Amygdala (tissue), 56 donors: ENCODE measurements at regions not wholly inside any gene's neighbourhood (a gene's known extent, or its start where the extent isn't known, plus 50 kb on each side); places are given as distances from the start of the nearest gene placed in this dataset.
"Not testable (repeated sequence)": the region's sequence is repeated elsewhere in the genome, so short reads cannot be mapped to it uniquely, and the experiment has no call there.

Experiments used
- DNase-seq, 56 donors: peaks; one replicate each; lab custom pipeline; 2025; lab: John Stamatoyannopoulos, UW

GRCh38 chr2:87614829-87615434 lies 133.0 kb upstream of the PLGLB2 start:
- not testable (repeated sequence) for DNase-seq

GRCh38 chr2:87619121-87619520 lies 128.8 kb upstream of the PLGLB2 start:
- DNase-seq: not testable (repeated sequence)

GRCh38 chr2:87621139-87621538 lies 126.7 kb upstream of the PLGLB2 start:
- not testable (repeated sequence) for DNase-seq

GRCh38 chr2:87622720-87623119 lies 125.2 kb upstream of the PLGLB2 start:
- DNase-seq: not testable (repeated sequence)

- not testable (repeated sequence) for DNase-seq
These were observed 118.1 kb upstream of the PLGLB2 start for GRCh38 chr2:87629491-87630458.

- DNase-seq: not testable (repeated sequence)
These were observed 117.0 kb upstream of the PLGLB2 start for GRCh38 chr2:87630892-87631291.

- not testable (repeated sequence) for DNase-seq
These were observed 116.5 kb upstream of the PLGLB2 start for GRCh38 chr2:87631402-87631801.

- not testable (repeated sequence) for DNase-seq
These were observed 114.5 kb upstream of the PLGLB2 start for GRCh38 chr2:87633287-87633963.

- DNase-seq: not testable (repeated sequence)
These were observed 113.8 kb upstream of the PLGLB2 start for GRCh38 chr2:87634106-87634505.

- DNase-seq: not testable (repeated sequence)
These were observed 112.8 kb upstream of the PLGLB2 start for GRCh38 chr2:87634971-87635650.

- not testable (repeated sequence) for DNase-seq
These were observed 111.6 kb upstream of the PLGLB2 start for GRCh38 chr2:87636246-87636645.

GRCh38 chr2:87636735-87637134 lies 111.2 kb upstream of the PLGLB2 start:
- not testable (repeated sequence) for DNase-seq

- not testable (repeated sequence) for DNase-seq
These were observed 110.5 kb upstream of the PLGLB2 start for GRCh38 chr2:87637249-87637990.

GRCh38 chr2:87638114-87638807 lies 109.6 kb upstream of the PLGLB2 start:
- not testable (repeated sequence) for DNase-seq

GRCh38 chr2:87638872-87639271 lies 109.0 kb upstream of the PLGLB2 start:
- DNase-seq: not testable (repeated sequence)

- DNase-seq: not testable (repeated sequence)
These were observed 108.0 kb upstream of the PLGLB2 start for GRCh38 chr2:87639801-87640440.

- DNase-seq: not testable (repeated sequence)
These were observed 106.8 kb upstream of the PLGLB2 start for GRCh38 chr2:87640961-87641563.

GRCh38 chr2:87643165-87643564 lies 104.7 kb upstream of the PLGLB2 start:
- DNase-seq: not testable (repeated sequence)
